Brain microvascular endothelial cell (primary cell): ENCODE measurements at regions not wholly inside any gene's neighbourhood (a gene's known extent, or its start where the extent isn't known, plus 50 kb on each side); places are given as distances from the start of the nearest gene placed in this dataset.

Experiments used
- DNase-seq: peaks from one replicate; pipeline ENCODE4 v3.0.0-alpha.2; 2020
- H3K27ac ChIP-seq: fragments of 250-450 bp; sonication (Bioruptor Pico); 2 replicates; pipeline ENCODE4 v1.5.1; 2020; ENCODE audit warnings: mild to moderate bottlenecking, moderate library complexity
- H3K27me3 ChIP-seq: fragments of 250-450 bp; sonication (Bioruptor Pico); replicated peaks from 2 replicates; pipeline ENCODE4 v1.5.1; 2020; ENCODE audit warnings: mild to moderate bottlenecking
- H3K36me3 ChIP-seq: fragments of 250-450 bp; sonication (Bioruptor Pico); replicated peaks from 2 replicates; pipeline ENCODE4 v1.5.1; 2020; ENCODE audit warnings: mild to moderate bottlenecking
- H3K4me3 ChIP-seq: 2 replicates; pipeline ENCODE4 v1.5.1; 2011; ENCODE audit warnings: low read depth, mild to moderate bottlenecking, control low read depth, low read length, moderate library complexity
- CTCF ChIP-seq: IDR thresholded peaks from 2 replicates; pipeline ENCODE4 v1.5.1; 2011; ENCODE audit warnings: low read depth, mild to moderate bottlenecking, moderate library complexity, low read length, control low read depth, inconsistent platforms; ENCODE audit errors: missing control alignments
- in situ Hi-C: cut with HindIII; loops from 2 replicates; pipeline ENCODE4 v1.10.0; 2017; ENCODE audit warnings: low sequenced_read_pairs, low pct_ligation_motif_present

- Histone ChIP-seq H3K36me3 (no peaks in the 10 kb centered on the region), H3K27me3 (no peaks in the 10 kb centered on the region), H3K27ac (no peak overlapping the region), H3K4me3 (no peak overlapping the region)
- TF ChIP-seq CTCF: no peak
- in situ Hi-C loops: no loop called here
- no peak for DNase-seq
Observed at GRCh38 chr1:208741296-208741695, 497.1 kb upstream of the PLXNA2 start.

- in situ Hi-C loops: no loop called here
- no peaks in the 10 kb centered on the region for H3K36me3 ChIP-seq
- no peak for DNase-seq
- H3K27ac ChIP-seq: no peak overlapping the region
- H3K4me3 ChIP-seq: no peak overlapping the region
- TF ChIP-seq CTCF: no peak
- no peaks in the 10 kb centered on the region for H3K27me3 ChIP-seq
Observed at GRCh38 chr1:208743361-208743760, 499.2 kb upstream of the PLXNA2 start.

GRCh38 chr1:208747979-208748378 lies 503.8 kb upstream of the PLXNA2 start:
- Histone ChIP-seq H3K27me3 (no peaks in the 10 kb centered on the region), H3K4me3 (no peak overlapping the region), H3K36me3 (no peaks in the 10 kb centered on the region), H3K27ac (no peak overlapping the region)
- in situ Hi-C loops: no loop called here
- no peak for TF ChIP-seq CTCF
- no peak for DNase-seq

- H3K36me3 ChIP-seq: no peaks in the 10 kb centered on the region
- H3K27ac ChIP-seq: no peak overlapping the region
- H3K4me3 ChIP-seq: no peak overlapping the region
- in situ Hi-C loops: no loop called here
- no peak for TF ChIP-seq CTCF
- no peak for DNase-seq
- no peaks in the 10 kb centered on the region for H3K27me3 ChIP-seq
Observed at GRCh38 chr1:208748387-208749165, 504.4 kb upstream of the PLXNA2 start.

- Histone ChIP-seq H3K27ac (no peak overlapping the region), H3K27me3 (no peaks in the 10 kb centered on the region), H3K4me3 (no peak overlapping the region), H3K36me3 (no peaks in the 10 kb centered on the region)
- no peak for DNase-seq
- no peak for TF ChIP-seq CTCF
- in situ Hi-C loops: no loop called here
Observed at GRCh38 chr1:208756339-208756981, 512.3 kb upstream of the PLXNA2 start.
